HG02588 (cell line): ENCODE measurements at regions not wholly inside any gene's neighbourhood (a gene's known extent, or its start where the extent isn't known, plus 50 kb on each side); places are given as distances from the start of the nearest gene placed in this dataset.
"Not testable (repeated sequence)": the region's sequence is repeated elsewhere in the genome, so short reads cannot be mapped to it uniquely, and the experiment has no call there.

ENCODE experiments used
- ATAC-seq: cut with Tn5 transposase; IDR thresholded peaks from one replicate; pipeline ENCODE4 v1.9.1; 2021; ENCODE audit warnings: mild to moderate bottlenecking, moderate library complexity; ENCODE audit not compliant: unreplicated experiment

GRCh38 chr7:96826089-96826488, 116.4 kb upstream of the SEM1 start:
- ATAC-seq = no peak

- ATAC-seq = no peak
Observed at GRCh38 chr7:96827701-96828100, 118.1 kb upstream of the SEM1 start.

GRCh38 chr7:96829121-96829520, 119.5 kb upstream of the SEM1 start:
- ATAC-seq = not testable (repeated sequence)

GRCh38 chr7:96831446-96831845, 121.8 kb upstream of the SEM1 start:
- no peak for ATAC-seq

GRCh38 chr7:96832092-96832662, 122.5 kb upstream of the SEM1 start:
- ATAC-seq = no peak

- no peak for ATAC-seq
Observed at GRCh38 chr7:96833676-96834453, 124.2 kb upstream of the SEM1 start.

GRCh38 chr7:96836456-96836855, 126.8 kb upstream of the SEM1 start:
- ATAC-seq = no peak

- ATAC-seq = peak; percentile 74
Observed at GRCh38 chr7:96837593-96837992, 127.9 kb upstream of the SEM1 start.

- no peak for ATAC-seq
Observed at GRCh38 chr7:96838481-96838880, 128.8 kb upstream of the SEM1 start.

GRCh38 chr7:96855139-96855538, 145.5 kb upstream of the SEM1 start:
- ATAC-seq = no peak

GRCh38 chr7:96855691-96856090, 146.0 kb upstream of the SEM1 start:
- ATAC-seq = no peak

GRCh38 chr7:96869538-96869937, 135.8 kb upstream of the DLX6 start:
- ATAC-seq = no peak

GRCh38 chr7:96870185-96870584, 135.2 kb upstream of the DLX6 start:
- no peak for ATAC-seq

GRCh38 chr7:96870934-96871333, 134.4 kb upstream of the DLX6 start:
- no peak for ATAC-seq

GRCh38 chr7:96887426-96887825, 117.9 kb upstream of the DLX6 start:
- no peak for ATAC-seq

- ATAC-seq = no peak
Observed at GRCh38 chr7:96899108-96899507, 106.2 kb upstream of the DLX6 start.

- ATAC-seq = no peak
Observed at GRCh38 chr7:96901822-96902445, 103.4 kb upstream of the DLX6 start.

GRCh38 chr7:96903906-96904305, 101.4 kb upstream of the DLX6 start:
- ATAC-seq = no peak

- no peak for ATAC-seq
Observed at GRCh38 chr7:96910486-96910885, 94.9 kb upstream of the DLX6 start.

- no peak for ATAC-seq
Observed at GRCh38 chr7:96915029-96915428, 90.3 kb upstream of the DLX6 start.

GRCh38 chr7:96920064-96920463, 85.3 kb upstream of the DLX6 start:
- ATAC-seq = no peak

- ATAC-seq = no peak
Observed at GRCh38 chr7:96920713-96921112, 84.6 kb upstream of the DLX6 start.
